ENCODE measurements at regions not wholly inside any gene's neighbourhood (a gene's known extent, or its start where the extent isn't known, plus 50 kb on each side); places are given as distances from the start of the nearest gene placed in this dataset.

GRCh38 chr2:145332210-145332898 is 812.4 kb upstream of the ZEB2 start:
- no peaks in the 10 kb centered on the region for H3K9me3 ChIP-seq (ENCODE audit: control insufficient read depth, low read length)

DNA sequence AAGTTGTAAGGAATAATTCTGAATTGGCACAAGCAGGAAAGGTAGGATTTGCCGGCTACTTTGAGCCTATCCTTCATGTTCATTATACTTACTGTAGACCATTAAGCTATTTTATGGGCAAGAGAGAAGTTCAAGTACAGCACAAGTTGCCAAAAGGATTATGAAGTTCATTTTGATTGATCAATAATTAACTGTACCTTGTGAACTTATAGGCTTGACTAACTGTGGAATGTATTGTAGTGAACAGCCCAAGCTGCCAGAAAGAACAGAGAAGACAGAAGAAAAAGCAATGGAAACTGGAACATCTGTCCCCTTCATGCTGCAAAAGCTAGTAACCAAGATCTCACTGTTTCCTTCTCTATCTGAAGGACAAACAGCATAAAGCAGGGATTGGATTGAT is 810.1 kb upstream of the ZEB2 start:
- H3K4me3 ChIP-seq (ENCODE audit: low read depth, low read length): no peak overlapping the region
- no peaks in the 10 kb centered on the region for H3K27me3 ChIP-seq (ENCODE audit: control insufficient read depth, insufficient read depth, low read length)
- H3K27ac ChIP-seq: no peak overlapping the region
- TF ChIP-seq CTCF (IDR thresholded peaks at IDR 0.05): no peak
- no peak overlapping the region for H3K9ac ChIP-seq
- H3K4me1 ChIP-seq: no peaks in the 10 kb centered on the region
- no peaks in the 10 kb centered on the region for H3K79me2 ChIP-seq
- H3K36me3 ChIP-seq (ENCODE audit: control insufficient read depth, insufficient read depth, low read length): no peaks in the 10 kb centered on the region
- H3K9me3 ChIP-seq (ENCODE audit: control insufficient read depth, low read length): no peaks in the 10 kb centered on the region
- no peak overlapping the region for H3K4me2 ChIP-seq (ENCODE audit: low read length)
- no peak overlapping the region for H2AFZ ChIP-seq

More at GRCh38 chr2:145332210-145332898, 812.4 kb upstream of the ZEB2 start:
- Histone ChIP-seq H3K79me2 (no peaks in the 10 kb centered on the region), H3K27ac (no peak overlapping the region), H3K4me2 (ENCODE audit: low read length) (no peak overlapping the region), H3K4me1 (no peaks in the 10 kb centered on the region), H3K4me3 (ENCODE audit: low read depth, low read length) (no peak overlapping the region), H3K36me3 (ENCODE audit: control insufficient read depth, insufficient read depth, low read length) (no peaks in the 10 kb centered on the region), H3K27me3 (ENCODE audit: control insufficient read depth, insufficient read depth, low read length) (no peaks in the 10 kb centered on the region), H3K9ac (no peak overlapping the region), H2AFZ (no peak overlapping the region)
- TF ChIP-seq CTCF (IDR thresholded peaks at IDR 0.05): no peak

DNA sequence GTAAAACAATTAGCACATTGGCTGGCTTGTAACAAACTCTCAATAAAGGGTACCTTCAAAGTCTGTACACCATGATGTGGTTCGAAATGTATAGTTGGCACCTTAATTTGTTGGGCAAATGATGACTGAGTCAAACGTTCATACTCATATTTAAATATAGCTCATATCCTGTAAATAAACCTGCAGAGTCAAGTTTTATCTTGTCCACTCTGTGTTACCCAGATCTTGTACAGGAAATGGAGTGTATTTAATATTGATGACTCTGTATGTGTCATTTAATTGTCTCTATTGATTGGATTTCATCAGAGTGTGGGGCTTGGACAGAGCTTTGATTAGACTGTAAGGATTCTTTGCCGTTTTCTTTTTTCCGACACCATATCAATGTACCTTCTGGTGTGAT is 805.6 kb upstream of the ZEB2 start:
- Histone ChIP-seq H3K27me3 (ENCODE audit: control insufficient read depth, insufficient read depth, low read length) (no peaks in the 10 kb centered on the region), H3K4me3 (ENCODE audit: low read depth, low read length) (no peak overlapping the region), H3K9me3 (ENCODE audit: control insufficient read depth, low read length) (no peaks in the 10 kb centered on the region), H3K4me2 (ENCODE audit: low read length) (no peak overlapping the region), H3K79me2 (no peaks in the 10 kb centered on the region), H3K27ac (no peak overlapping the region), H3K4me1 (no peaks in the 10 kb centered on the region), H2AFZ (no peak overlapping the region), H3K9ac (no peak overlapping the region), H3K36me3 (ENCODE audit: control insufficient read depth, insufficient read depth, low read length) (no peaks in the 10 kb centered on the region)
- TF ChIP-seq CTCF (IDR thresholded peaks at IDR 0.05): no peak

- Histone ChIP-seq H3K27ac (no peak overlapping the region), H3K4me2 (ENCODE audit: low read length) (no peak overlapping the region), H3K9ac (no peak overlapping the region), H3K4me1 (no peaks in the 10 kb centered on the region), H3K36me3 (ENCODE audit: control insufficient read depth, insufficient read depth, low read length) (no peaks in the 10 kb centered on the region), H3K4me3 (ENCODE audit: low read depth, low read length) (no peak overlapping the region), H3K9me3 (ENCODE audit: control insufficient read depth, low read length) (no peaks in the 10 kb centered on the region), H3K27me3 (ENCODE audit: control insufficient read depth, insufficient read depth, low read length) (no peaks in the 10 kb centered on the region), H2AFZ (no peak overlapping the region), H3K79me2 (no peaks in the 10 kb centered on the region)
- no peak for TF ChIP-seq CTCF (IDR thresholded peaks at IDR 0.05)
These were observed 804.8 kb upstream of the ZEB2 start for GRCh38 chr2:145324748-145325147.

GRCh38 chr2:145323512-145323911 is 803.6 kb upstream of the ZEB2 start:
- H3K4me1 ChIP-seq: no peaks in the 10 kb centered on the region
- no peak overlapping the region for H2AFZ ChIP-seq
- H3K27ac ChIP-seq: no peak overlapping the region
- no peak for TF ChIP-seq CTCF (IDR thresholded peaks at IDR 0.05)
- no peaks in the 10 kb centered on the region for H3K79me2 ChIP-seq
- no peak overlapping the region for H3K4me3 ChIP-seq (ENCODE audit: low read depth, low read length)
- H3K9ac ChIP-seq: no peak overlapping the region
- no peaks in the 10 kb centered on the region for H3K27me3 ChIP-seq (ENCODE audit: control insufficient read depth, insufficient read depth, low read length)
- no peaks in the 10 kb centered on the region for H3K36me3 ChIP-seq (ENCODE audit: control insufficient read depth, insufficient read depth, low read length)
- H3K9me3 ChIP-seq (ENCODE audit: control insufficient read depth, low read length): no peaks in the 10 kb centered on the region
- H3K4me2 ChIP-seq (ENCODE audit: low read length): no peak overlapping the region

Measured in parathyroid adenoma (tissue), 2 donors.